Hepatocyte (in vitro differentiated cells): ENCODE measurements at regions not wholly inside any gene's neighbourhood (a gene's known extent, or its start where the extent isn't known, plus 50 kb on each side); places are given as distances from the start of the nearest gene placed in this dataset.

Experiments
- EZH2 ChIP-seq: fragments of 200-600 bp; sonication (generic); IDR thresholded peaks from 2 replicates; pipeline ENCODE4 v1.6.1; 2016; ENCODE audit warnings: antibody characterized with exemption, mild to moderate bottlenecking, borderline replicate concordance
- TF ChIP-seq, protein P1 (sequence below): fragments of 200-600 bp; sonication (generic); IDR thresholded peaks from 2 replicates; pipeline ENCODE4 v1.5.1; 2016; ENCODE audit warnings: antibody characterized with exemption, mild to moderate bottlenecking; ENCODE audit not compliant: poor library complexity

DNA sequence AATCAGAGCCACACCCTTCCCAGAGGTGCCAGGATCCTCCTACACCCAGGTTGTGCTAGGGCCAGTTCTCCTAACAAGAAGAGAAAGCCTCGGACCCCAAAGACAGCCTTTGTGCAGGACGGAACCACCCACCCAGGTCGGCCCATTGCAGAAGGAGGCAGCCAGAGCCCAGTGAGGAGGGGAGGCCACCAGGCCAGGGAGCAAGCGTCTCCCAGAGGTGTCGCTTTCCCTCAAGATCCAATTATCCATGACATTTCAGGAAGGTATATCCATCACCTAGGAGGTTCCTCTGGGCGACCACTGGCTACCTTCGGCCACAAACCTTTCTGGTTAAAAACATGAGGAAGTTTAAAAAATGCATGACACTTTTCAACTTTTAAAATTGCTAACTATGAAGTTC lies 87.4 kb upstream of the THBS2 start:
- TF ChIP-seq, protein P1, sequence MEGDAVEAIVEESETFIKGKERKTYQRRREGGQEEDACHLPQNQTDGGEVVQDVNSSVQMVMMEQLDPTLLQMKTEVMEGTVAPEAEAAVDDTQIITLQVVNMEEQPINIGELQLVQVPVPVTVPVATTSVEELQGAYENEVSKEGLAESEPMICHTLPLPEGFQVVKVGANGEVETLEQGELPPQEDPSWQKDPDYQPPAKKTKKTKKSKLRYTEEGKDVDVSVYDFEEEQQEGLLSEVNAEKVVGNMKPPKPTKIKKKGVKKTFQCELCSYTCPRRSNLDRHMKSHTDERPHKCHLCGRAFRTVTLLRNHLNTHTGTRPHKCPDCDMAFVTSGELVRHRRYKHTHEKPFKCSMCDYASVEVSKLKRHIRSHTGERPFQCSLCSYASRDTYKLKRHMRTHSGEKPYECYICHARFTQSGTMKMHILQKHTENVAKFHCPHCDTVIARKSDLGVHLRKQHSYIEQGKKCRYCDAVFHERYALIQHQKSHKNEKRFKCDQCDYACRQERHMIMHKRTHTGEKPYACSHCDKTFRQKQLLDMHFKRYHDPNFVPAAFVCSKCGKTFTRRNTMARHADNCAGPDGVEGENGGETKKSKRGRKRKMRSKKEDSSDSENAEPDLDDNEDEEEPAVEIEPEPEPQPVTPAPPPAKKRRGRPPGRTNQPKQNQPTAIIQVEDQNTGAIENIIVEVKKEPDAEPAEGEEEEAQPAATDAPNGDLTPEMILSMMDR: no peak
- TF ChIP-seq EZH2: no peak
